ACHN (cell line): ENCODE measurements at regions not wholly inside any gene's neighbourhood (a gene's known extent, or its start where the extent isn't known, plus 50 kb on each side); places are given as distances from the start of the nearest gene placed in this dataset.
"Not testable (repeated sequence)": the region's sequence is repeated elsewhere in the genome, so short reads cannot be mapped to it uniquely, and the experiment has no call there.

Experiments
- DNase-seq: peaks from one replicate; pipeline ENCODE4 v3.0.0-alpha.2; 2015
- in situ Hi-C: cut with HindIII; loops from 2 replicates; pipeline ENCODE4 v1.10.0; 2017; ENCODE audit warnings: low sequenced_read_pairs, low pct_ligation_motif_present, low pct_unique_long_range_greater_than_20kb

DNA sequence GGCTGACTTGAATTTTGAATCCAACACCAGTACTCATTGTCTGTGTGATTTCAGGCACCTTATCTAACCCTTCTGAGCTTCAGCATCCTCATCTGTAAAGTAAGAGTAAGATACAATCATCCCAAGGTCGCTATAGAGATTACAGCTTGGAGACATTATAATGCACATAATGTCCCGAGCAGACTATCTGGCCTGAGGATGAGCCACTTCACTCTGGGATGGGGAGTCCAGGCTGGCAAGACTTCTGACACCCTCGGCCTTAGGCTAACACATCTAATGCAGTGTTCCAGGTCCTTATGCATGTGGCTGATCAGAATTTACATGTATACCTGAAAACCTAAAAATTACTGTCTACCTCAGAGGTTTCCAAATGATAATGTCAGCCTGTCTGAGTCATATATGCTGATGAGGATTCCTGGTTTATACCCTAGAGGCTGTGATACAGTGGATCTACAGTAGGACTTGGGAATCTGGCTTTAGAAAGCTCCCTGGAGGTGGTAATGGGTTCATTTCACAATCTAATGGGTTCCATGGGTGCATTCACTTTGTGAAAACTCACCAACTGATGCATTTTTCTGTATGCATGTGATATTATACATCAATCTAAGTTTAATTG lies 229.0 kb upstream of the SLCO3A1 start:
- no peak for DNase-seq
- in situ Hi-C loops: no loop called here

- in situ Hi-C loops: no loop called here
Measured at GRCh38 chr15:91625506-91625905, 228.0 kb upstream of the SLCO3A1 start.

DNA sequence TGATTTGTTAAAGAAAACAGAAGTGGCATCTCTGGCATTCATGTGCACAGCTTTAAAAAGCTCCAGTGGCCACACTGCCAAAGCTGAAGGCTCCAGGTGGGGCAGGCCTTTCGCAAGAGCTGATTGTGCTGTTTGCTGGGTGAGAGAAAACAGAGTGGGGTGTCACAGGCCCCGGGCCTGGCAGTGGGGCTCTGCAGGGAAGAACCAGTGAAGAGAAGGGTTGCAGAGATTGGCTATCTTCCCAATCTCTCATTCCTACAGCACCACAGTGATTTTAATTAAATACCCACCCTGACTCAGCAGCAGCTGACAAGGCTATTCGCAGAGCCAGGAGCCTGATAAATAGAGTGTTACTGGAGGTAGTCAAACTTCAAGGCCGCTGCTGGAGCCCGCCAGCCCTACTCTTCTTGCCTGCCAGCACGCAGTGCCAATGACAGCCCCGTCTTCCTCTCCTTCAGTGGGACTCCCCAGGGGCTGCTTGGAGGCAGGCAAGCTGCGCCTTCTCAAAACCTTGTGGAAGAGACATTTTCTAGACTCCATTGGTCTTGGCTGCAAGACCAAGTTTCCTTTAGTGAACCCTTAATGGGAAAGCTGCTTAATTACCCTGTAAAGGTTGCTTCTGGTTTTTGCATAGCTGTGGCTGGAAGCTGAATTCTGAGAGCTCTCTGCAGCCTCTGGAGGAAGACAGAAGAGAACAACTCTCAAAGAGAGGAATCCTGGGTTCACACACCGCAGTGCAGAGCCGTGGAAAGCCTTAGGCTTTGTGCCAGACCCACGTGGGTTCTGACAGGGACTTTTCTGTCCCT lies 225.8 kb upstream of the SLCO3A1 start:
- in situ Hi-C loops: no loop called here
- no peak for DNase-seq

More at GRCh38 chr15:91625506-91625905, 228.0 kb upstream of the SLCO3A1 start:
- no peak for DNase-seq

DNA sequence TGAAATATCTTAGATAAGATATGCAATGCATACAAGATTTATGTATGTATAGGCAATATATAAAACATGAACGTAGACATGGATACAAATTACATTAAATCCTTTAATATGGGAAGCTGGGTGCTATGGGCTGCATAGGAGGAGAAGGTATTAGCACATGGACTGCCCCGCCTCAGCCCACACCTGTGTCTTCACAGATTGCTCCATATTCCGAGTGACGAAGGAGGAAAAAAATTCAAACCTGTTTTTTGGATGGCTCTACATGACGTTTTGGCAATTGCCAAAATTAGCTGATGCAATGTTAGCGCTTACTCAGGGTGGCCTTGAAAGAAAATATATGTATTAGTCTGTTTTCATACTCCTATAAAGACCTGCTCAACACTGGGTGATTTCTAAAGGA lies 223.4 kb upstream of the SLCO3A1 start:
- no peak for DNase-seq
- in situ Hi-C loops: no loop called here

DNA sequence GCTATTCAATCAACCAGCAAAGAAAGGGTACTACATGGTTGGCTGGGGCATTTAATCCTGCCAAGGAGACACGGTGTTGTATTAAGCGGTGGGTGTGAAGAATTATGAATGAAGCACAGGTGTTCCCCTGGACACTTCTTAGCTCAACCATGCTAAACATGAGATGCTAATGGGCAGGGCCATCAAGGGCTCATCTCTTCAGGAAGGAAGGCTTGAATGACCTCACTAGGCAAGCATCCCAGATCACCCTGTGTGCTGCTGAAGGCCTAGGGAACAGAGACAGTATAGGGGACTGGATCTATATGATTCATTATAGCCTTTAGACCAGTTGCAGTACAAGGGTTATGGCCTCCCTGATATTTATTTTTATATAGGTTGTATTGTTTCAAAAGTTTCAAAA lies 221.3 kb upstream of the SLCO3A1 start:
- in situ Hi-C loops: no loop called here
- DNase-seq: no peak

DNA sequence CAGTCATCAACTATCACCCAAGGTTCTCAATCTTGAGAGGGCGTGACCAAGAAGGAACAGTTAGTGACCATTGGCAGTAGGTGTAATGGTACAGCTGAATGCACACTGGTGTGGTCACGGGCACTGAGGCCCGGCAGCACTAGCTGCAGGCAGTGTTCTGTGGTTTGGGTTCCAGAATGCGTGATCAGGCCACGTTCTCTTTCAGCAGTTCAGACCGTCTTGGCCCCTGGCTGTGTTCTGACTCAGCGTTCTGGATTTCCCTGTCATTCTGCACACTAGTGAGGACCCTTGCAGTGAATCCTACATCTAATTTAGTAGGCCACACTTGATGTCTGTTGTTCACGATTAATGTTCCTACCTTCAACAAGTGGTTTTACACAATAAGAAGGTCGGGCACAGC lies 220.5 kb upstream of the SLCO3A1 start:
- DNase-seq: no peak
- in situ Hi-C loops: no loop called here

DNA sequence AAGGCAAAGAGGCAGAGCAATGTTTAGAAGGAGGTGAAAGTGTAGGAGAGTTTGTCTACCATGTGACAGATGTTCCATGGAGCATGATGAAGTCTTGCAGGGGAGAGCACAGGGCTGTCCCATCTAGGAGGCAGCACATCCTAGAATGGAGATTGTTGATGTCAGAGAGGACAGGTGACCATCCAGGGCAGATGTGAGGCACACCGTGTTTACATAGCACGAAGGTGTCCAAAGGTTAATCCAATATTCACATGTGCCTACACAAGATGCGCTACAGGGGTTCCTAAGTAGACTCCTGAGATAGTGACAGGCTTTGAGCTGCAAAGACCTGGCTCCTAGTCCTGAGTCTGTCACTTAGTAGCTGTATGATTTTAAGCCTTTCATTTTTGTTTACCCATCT lies 219.3 kb upstream of the SLCO3A1 start:
- in situ Hi-C loops: no loop called here
- no peak for DNase-seq

DNA sequence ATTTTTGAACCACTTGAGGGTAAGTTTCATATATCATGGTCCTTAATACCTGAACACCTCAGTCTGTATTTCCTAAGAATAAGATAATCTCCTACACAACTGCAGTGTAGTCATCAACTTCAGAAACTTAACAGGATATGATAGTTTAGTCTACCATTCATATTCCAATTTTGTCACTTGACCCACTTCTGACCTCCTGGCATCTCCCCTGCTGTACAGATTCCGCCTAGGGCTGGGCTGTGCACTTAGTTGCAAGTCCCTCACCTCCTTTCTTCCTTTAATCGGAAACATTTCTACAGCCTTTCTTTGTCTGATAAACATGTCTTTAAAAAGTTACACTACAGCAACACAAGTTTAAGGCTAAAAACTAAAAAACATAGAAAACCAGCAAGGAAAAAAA lies 218.4 kb upstream of the SLCO3A1 start:
- no peak for DNase-seq
- in situ Hi-C loops: no loop called here

DNA sequence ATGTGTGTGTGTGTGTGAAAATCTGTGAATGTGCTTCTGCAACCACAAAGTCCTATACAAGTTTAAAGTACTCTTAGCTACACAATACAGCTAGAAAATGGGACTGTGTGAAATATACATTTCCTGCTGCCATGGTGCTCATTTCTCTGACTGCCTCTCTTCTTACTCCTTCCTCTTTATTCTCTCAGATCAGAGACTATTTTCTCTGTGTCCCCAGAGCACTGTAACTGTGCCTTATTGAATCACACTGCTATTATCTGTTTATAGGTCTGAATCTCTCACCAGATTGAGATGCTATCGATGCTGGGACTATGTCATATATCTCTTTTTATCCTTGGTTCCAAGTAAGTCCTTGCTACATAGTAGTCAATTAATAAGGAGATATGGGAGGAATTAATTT lies 217.9 kb upstream of the SLCO3A1 start:
- no peak for DNase-seq
- in situ Hi-C loops: no loop called here

GRCh38 chr15:91649016-91649415 lies 204.5 kb upstream of the SLCO3A1 start:
- in situ Hi-C loops: no loop called here
- DNase-seq: no peak

GRCh38 chr15:91649831-91650321 lies 203.6 kb upstream of the SLCO3A1 start:
- in situ Hi-C loops: no loop called here
- DNase-seq: no peak

- DNase-seq: no peak
- in situ Hi-C loops: no loop called here
Measured at GRCh38 chr15:91651251-91651650, 202.3 kb upstream of the SLCO3A1 start.

DNA sequence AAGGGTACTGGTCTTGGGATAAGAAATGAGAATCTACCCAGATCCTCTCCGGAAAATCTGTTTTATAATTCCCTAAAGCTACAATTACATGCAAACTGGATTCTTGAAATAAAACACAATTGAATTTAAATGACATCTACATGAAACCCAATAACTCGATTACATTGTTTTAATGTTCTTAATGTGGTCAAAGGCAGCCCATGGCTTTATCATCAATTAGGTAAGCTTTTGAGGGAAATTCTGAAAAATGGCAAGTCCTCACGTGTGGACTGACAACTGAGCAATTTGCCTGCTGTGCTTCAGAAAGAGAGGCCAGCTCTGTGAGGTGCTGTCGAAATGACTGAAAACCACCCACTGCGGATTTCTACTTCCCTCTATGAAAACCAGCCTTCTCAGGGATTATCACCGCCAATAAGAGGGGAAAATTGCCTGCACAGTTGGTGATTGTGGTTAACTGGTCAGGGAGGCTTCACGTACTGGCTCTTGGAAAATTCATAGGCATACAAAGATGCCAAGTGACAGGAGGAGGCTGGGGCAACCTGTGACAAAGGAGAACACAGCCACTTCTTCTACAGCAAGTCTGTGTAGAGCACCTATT lies 200.8 kb upstream of the SLCO3A1 start:
- in situ Hi-C loops: no loop called here
- DNase-seq: no peak

DNA sequence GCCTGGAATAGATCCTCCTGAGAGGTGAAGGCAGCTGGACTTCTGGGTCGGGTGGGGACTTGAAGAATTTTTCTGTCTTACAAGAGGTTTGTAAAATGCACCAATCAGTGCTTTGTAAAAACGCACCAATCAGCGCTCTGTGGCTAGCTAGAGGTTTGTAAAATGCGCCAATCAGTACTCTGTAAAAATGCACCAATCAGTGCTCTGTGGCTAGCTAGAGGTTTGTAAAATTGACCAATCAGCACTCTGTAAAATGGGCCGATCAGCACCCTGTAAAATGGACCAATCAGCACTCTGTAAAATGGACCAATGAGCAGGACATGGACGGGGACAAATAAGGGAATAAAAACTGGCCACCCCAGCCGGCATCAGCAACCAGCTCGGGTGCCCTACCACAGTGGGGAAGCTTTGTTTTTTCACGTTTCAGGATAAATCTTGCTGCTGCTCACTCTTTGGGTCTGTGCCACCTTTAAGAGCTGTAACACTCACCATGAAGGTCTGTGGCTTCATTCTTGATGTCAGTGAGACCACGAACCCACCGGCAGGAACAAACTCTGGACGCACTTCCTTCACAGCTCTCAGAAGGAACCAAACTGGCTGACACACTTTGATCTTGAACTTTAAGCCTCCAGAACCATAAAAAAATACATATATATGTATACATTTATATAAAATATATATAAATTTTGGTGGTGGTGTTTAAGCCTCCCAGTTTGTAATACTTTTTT lies 197.8 kb upstream of the SLCO3A1 start:
- not testable (repeated sequence) for DNase-seq

GRCh38 chr15:91660174-91660649 lies 193.3 kb upstream of the SLCO3A1 start:
- DNase-seq: no peak
- in situ Hi-C loops: no loop called here

More for the DNA sequence above, 197.8 kb upstream of the SLCO3A1 start:
- in situ Hi-C loops: not testable (repeated sequence)

DNA sequence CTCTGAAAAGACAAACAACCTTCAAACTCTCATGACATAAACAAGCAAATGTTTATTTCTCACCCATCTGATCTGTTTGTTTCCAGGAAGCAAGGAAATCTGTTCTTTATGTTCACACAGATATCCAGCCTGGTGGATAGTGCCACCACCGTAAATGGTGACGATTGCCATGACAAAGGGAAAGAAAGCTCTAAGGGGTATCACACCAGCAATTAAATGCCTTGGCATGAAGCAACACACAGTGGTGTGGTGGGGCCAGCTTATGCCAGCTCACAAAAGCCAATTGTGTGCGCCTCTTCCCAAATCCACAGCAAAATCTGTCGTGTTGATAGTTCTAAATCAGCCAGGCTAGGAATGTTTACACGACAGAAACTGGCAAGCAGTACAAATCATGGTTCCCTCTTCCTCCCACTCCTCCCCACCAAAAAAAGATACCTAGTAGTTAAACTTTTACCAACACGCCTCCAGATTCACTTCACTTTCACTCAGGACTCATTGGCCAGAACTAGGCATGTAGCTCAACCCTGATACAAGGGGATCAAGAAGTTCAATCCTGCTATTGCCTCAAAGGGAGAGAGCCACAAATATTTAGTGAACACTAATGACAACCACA lies 189.2 kb upstream of the SLCO3A1 start:
- in situ Hi-C loops: no loop called here
- DNase-seq: no peak

- no peak for DNase-seq
Measured at GRCh38 chr15:91665212-91665611, 188.3 kb upstream of the SLCO3A1 start.

GRCh38 chr15:91668370-91668769 lies 185.1 kb upstream of the SLCO3A1 start:
- in situ Hi-C loops: no loop called here
- DNase-seq: no peak

More at GRCh38 chr15:91665212-91665611, 188.3 kb upstream of the SLCO3A1 start:
- in situ Hi-C loops: no loop called here
